Epithelial cell of esophagus (primary cell): ENCODE measurements at regions not wholly inside any gene's neighbourhood (a gene's known extent, or its start where the extent isn't known, plus 50 kb on each side); places are given as distances from the start of the nearest gene placed in this dataset.

Experiments
- DNase-seq: peaks from one replicate; pipeline ENCODE4 v3.0.0; 2010; ENCODE audit warnings: low read depth
- H3K4me3 ChIP-seq: 2 replicates; pipeline ENCODE4 v1.5.1; 2011; ENCODE audit warnings: mild to moderate bottlenecking, low read length, control low read depth
- TF ChIP-seq, protein P1 (sequence below): IDR thresholded peaks from 2 replicates; pipeline ENCODE4 v1.5.1; 2011; ENCODE audit warnings: low read depth, mild to moderate bottlenecking, low read length, control low read depth, inconsistent platforms; ENCODE audit not compliant: insufficient read depth; ENCODE audit errors: missing control alignments

DNA sequence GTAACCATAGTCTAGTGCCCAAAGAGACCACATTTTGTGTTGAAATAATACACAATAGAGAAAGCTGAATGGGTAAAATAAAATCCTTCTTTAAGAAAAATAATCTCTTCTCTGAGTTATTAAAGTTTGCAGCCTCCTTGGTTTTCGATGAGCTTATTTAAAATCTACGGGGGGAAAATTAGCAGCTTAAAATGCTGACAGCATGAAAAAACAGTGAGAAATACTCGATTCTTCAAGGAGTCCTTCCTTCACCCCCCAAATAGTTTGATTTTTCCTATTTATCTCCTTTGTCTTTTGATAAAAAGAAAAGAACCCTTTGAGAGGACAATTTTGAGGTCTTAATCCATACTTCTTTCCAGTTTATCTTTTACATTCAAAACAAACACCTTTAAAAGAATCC, 394.0 kb upstream of the B3GALT2 start:
- TF ChIP-seq, protein P1, sequence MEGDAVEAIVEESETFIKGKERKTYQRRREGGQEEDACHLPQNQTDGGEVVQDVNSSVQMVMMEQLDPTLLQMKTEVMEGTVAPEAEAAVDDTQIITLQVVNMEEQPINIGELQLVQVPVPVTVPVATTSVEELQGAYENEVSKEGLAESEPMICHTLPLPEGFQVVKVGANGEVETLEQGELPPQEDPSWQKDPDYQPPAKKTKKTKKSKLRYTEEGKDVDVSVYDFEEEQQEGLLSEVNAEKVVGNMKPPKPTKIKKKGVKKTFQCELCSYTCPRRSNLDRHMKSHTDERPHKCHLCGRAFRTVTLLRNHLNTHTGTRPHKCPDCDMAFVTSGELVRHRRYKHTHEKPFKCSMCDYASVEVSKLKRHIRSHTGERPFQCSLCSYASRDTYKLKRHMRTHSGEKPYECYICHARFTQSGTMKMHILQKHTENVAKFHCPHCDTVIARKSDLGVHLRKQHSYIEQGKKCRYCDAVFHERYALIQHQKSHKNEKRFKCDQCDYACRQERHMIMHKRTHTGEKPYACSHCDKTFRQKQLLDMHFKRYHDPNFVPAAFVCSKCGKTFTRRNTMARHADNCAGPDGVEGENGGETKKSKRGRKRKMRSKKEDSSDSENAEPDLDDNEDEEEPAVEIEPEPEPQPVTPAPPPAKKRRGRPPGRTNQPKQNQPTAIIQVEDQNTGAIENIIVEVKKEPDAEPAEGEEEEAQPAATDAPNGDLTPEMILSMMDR: no peak
- H3K4me3 ChIP-seq: no peak overlapping the region
- DNase-seq: no peak

DNA sequence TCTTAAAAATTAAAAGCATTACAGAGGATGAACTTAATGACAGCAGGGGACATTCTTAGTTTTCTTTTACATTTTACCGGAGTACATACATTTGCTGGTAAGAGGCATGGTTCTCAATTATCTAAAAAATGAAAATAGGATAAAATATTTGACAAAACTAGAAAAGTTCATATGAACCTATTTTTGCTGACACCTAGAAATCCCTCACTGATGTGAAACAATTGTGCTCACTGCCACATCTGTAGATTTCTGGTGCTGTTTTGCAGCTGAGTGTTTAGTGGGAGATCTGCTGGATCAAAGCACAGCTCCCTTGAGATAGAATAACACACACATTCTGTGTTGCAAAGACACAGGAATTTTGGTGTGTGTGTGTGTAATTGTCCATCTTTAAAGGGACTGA, 392.9 kb upstream of the B3GALT2 start:
- TF ChIP-seq, protein P1: no peak
- H3K4me3 ChIP-seq: no peak overlapping the region
- DNase-seq: no peak

DNA sequence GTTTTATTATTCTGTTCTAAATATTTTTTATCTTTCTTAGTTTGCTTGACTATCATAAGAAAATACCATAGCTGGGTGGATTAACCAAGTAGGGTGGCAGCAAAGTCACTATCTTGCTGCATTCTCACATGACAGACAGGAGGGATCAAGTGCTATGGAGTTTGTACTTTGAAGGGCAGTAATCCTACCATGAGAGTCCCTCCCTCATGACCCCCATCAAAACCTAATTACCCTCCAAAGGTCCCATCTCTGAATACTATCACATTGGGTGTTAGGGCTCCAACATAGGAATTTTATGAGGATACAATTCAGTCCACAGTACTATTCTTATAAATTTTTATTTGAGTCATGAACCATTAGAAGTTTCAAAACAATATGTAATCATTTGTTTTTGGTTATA, 388.5 kb upstream of the B3GALT2 start:
- H3K4me3 ChIP-seq: no peak overlapping the region
- DNase-seq: no peak
- TF ChIP-seq, protein P1: no peak

DNA sequence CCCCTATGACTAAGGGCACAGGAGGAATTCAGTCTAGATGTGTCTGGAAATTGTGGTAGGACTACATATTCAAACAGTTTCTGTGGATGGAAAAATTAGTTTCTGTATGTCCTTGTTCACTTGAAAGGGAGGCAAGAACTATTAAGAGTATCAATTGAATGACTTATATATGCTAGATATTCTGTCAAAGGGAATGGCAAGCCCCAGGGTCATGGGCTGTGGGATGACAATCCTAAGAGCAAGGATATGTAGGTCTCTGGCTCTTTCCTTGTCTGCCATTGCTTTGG, 383.5 kb upstream of the B3GALT2 start:
- DNase-seq: no peak
- TF ChIP-seq, protein P1: no peak
- no peak overlapping the region for H3K4me3 ChIP-seq

DNA sequence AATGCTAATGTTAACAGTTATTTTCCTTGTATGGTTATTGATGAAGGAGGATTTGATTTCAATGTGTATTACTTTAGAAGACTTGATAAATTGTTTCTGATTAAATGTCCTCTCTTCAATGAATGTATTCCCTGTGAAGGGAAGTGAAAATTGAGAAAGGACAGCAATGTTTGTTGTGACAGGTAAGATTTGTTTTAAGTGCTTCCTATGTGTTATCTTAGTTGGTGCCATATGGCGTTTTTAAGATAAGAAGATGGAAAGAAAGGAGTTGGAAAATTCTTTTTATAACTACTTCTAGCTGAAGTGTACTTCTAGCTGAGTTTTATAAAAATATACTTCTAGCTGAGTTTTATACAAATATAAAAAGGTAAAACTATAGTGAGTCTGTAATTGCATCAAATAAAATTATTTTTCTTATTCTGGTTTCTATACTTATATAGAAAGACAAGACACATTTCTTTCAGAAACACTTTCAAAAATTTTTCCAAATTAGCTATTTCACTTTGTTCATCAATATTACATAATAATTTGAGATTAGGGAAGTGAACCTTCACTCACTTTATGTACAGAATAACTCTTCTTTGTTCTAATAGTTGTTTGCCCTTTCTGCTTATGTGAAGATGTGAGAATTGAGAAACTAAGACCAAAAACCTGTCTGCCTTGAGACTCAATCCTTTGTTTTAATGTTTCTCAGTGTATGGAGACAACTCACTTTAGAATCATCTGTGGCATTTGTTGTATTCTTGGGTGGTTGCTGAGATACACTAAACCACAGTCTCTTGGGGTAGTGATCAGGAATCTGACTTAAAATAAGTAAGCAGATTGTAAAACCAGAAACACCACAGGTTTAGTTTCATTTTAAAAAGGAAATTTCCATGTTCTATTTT, 382.9 kb upstream of the B3GALT2 start:
- peak; percentile 7 for DNase-seq

DNA sequence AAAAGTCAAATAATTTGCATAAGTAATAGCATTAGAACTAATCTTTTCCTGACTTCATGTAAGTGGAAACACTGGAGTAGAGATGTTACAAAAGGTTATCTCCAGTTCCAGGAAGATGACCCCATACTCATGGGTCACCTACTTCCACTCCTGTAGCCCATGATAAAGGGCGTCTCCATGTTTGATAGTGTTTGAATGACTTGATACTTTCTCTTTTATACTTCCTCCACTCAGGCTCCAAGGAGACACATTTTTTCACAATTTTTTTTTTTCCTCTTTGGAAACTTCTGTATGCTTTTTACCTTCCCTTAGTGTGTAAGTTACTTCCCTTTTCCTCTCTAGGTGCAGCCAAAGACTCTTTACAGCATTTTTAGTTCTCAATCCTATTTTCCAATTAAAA, 382.1 kb upstream of the B3GALT2 start:
- TF ChIP-seq, protein P1: no peak
- no peak overlapping the region for H3K4me3 ChIP-seq
- DNase-seq: no peak

More for the DNA sequence above, 382.9 kb upstream of the B3GALT2 start:
- H3K4me3 ChIP-seq: no peak overlapping the region
- TF ChIP-seq, protein P1: no peak

DNA sequence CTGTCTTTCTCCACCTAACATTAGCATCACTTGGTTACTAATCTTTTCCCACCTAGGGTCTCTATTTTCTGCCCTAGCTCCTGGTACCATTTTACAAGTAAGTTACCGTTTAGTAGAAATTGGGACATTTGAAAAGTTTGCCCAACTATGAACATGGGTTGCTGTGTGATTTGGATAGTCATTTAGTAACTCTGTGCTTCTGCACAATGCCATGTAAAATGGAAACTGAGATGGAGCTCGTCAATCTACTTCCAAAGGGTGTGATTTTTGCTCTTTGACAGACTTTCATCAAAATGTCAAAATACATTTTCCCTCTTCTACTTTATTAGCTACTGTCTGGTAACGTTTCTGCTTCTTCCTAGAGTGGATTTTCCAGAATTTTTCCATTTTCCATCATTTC, 381.5 kb upstream of the B3GALT2 start:
- H3K4me3 ChIP-seq: no peak overlapping the region
- no peak for DNase-seq
- TF ChIP-seq, protein P1: no peak
